GM18868 (cell line): ENCODE measurements at regions not wholly inside any gene's neighbourhood (a gene's known extent, or its start where the extent isn't known, plus 50 kb on each side); places are given as distances from the start of the nearest gene placed in this dataset.

ENCODE experiments used
- ATAC-seq: cut with Tn5 transposase; IDR thresholded peaks from one replicate; pipeline ENCODE4 v1.9.1; 2021; ENCODE audit warnings: mild to moderate bottlenecking, moderate library complexity; ENCODE audit not compliant: unreplicated experiment

GRCh38 chr1:90155721-90156487, 161.0 kb downstream of the ZNF326 start:
- ATAC-seq, result no peak

- ATAC-seq, result no peak
These were observed 159.8 kb downstream of the ZNF326 start for GRCh38 chr1:90154711-90155110.

DNA sequence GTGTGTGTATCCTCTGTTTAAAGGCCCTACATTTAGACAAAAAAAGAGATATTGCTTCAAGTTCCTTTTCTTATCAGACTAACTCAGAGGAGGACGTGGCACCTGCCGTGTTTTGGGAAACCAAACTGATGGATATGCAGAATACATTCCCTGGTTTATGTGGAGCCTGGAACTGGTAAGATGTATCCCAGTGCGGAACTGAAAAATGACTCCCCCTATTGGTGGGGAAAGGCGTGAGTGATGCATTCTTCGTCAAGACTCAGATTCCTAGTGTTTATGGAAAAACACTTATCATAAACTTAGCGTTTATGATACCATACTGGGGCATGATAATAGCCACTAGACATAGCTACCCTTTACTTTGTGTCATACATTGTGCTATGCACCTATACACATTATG, 154.2 kb downstream of the ZNF326 start:
- ATAC-seq, result no peak

GRCh38 chr1:90147093-90147492, 152.2 kb downstream of the ZNF326 start:
- no peak for ATAC-seq

DNA sequence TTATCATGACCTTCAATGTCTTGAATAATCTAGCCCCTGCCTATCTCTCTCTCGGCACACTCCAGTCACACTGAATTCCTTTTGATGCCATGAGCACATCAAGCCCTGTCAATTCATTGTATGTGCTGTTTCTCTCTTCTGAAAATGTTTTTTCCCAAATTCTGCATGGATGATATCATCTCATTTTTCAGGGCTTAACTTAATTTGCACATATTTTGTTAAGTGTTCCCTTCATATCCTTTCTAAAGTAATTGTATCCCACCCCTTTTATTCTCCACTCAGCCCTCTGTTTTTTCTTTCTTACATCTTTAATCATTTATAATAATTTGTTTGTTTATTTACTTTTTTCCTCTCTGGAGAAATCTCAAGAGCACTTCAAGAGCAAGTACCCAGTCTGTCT, 149.9 kb downstream of the ZNF326 start:
- ATAC-seq, result no peak

- no peak for ATAC-seq
These were observed 148.7 kb downstream of the ZNF326 start for GRCh38 chr1:90143591-90143990.

DNA sequence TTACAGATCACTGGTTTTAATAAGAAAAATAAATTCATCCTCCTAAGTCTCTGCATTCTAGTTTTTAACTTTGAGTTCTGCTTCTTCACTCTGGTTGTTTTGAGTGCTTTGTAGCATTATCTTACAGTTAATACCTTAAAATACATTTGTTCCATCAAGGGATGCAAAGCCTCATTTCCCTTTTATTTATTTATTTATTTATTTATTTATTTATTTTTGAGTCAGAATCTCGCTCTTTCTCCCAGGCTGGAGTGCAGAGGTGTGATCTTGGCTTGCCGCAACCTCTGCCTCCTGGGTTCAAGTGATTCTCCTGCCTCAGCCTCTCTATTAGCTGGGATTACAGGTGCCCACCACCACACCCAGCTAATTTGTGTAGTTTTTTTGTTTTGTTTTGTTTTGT, 147.8 kb downstream of the ZNF326 start:
- no peak for ATAC-seq

GRCh38 chr1:90139837-90140236, 144.9 kb downstream of the ZNF326 start:
- no peak for ATAC-seq

DNA sequence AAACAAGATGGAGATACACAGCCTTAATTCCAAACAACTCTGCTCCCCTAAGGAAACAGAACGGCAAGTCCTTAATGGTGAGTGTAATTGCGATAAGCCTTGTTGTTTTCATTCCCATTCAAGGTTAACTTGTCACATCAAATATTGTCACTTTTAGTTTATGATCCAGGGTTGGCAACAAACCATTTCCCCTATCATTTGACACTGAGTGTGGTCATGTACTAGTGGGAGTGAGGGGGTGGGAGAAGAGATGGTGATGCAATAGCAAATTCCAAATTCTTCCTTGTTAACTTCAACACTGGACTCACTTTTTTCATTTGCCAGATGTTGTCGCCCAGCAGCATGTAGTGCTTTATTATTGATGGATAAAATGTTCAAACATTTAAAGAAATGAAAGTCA, 140.4 kb downstream of the ZNF326 start:
- no peak for ATAC-seq

DNA sequence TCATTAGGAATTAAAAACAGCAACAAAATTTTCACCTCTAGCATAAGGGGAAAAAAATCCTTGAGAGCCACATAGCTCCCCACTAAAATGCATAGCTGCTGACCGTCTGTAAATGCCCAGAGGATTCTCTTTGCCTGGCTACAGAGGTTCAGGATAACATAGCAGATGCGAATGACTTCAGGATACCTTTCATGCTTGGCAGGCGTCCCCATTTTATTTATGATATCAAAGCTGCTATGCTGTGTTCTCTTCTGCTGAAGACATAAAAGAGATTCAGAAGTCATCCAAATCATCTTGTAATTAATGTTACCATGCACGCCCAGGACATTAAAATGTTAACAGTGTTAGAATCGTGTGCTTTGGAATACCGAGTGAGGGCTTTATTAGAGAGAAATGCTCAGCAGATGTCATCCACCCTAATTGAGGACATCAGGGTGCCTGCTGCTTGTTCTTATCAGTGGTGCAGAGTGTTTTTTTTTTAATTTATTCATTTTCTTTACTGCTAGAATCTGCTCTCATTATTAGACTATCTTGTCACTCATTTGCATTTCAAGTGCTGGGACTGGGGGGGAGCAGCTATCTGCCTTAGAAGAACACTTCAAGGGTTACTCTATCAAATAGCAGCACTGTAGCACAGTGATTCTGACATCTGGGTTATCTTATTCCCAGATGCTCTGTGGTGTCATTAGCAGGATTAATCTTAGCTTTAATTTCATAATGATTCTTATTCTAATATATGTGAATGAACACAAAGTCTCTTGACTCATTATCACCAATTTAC, 139.5 kb downstream of the ZNF326 start:
- ATAC-seq, result no peak

GRCh38 chr1:90133133-90133532, 138.2 kb downstream of the ZNF326 start:
- ATAC-seq, result no peak

- ATAC-seq, result no peak
These were observed 137.4 kb downstream of the ZNF326 start for GRCh38 chr1:90132306-90132705.

- peak; percentile 80 for ATAC-seq
These were observed 132.5 kb downstream of the ZNF326 start for GRCh38 chr1:90127288-90127953.

DNA sequence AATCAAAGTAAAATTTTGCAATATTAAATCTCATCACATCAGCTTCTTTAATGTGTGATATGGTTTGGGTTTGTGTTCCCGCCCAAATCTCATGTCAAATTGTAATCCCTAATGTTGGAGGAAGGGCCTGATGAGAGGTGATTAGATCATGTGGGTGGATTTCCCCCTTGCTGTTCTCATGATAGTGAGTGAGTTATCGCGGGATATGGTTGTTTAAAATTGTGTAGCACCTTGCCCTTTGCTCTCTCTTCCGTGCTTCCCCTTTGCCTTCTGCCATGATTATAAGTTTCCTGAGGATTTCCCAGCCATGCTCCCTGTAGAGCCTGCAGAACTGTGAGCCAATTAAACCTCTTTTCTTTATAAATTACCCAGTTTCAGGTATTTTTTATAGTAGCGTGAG, 131.9 kb downstream of the ZNF326 start:
- no peak for ATAC-seq

DNA sequence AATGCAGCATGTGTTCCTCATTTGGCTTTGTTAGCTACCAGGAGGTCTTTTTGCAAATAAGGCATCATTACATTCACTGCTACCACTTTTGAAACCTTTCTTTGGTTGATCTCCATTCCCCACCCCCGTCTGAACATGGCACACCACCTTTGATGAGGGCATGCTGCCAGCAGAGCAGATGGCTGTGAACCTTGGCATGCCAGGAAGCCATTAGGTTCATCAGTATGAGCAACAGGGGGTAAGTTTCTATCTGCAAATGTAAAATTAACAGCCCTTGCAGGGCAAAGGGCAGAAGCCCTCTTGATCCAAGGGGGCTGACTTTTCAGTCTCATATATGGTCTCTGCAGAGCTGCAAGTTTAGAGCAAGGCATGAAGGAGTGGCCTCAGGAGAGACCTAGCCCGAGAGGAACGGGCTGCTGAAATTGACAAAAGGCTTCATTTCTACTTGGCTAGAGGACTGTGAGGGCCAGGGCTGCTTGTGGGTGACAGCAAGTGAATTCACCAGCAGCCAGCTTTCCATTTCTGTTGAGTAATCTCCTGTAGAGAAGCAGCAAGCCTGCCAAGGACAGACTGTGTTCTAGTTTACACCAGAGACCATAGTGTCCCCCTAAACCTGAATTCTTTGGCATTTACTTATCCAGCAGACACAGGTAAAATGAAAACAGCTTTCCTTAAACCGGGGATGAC, 127.9 kb downstream of the ZNF326 start:
- ATAC-seq, result no peak

DNA sequence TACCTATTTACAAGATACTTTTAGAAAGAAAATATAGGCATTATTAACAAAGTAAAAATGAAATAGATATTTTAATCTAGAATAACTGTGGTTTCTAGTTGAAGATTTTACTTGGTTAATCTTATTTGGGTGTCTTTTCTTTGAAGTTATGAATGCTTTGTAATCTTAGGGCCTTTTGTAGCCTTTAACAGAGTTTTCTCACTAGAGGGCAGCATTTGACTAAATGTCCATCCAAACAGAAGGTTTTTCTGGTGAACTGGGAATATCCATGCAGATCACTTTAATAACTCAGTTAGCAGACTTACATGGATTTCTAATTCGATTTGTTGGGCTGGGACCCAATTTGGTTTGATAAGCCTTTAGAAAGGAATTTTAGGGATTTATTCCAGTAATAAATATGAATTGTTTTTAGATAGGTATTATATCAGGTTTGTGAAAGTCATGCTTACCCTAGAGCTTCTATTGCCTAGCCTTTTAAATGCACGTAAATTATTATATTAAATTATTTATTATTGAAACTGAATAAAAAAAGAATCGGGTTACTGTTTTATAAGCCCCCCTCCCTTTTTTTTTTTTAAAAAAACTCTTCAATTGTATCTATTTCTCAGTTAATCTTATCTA, 119.7 kb downstream of the ZNF326 start:
- peak; percentile 53 for ATAC-seq

DNA sequence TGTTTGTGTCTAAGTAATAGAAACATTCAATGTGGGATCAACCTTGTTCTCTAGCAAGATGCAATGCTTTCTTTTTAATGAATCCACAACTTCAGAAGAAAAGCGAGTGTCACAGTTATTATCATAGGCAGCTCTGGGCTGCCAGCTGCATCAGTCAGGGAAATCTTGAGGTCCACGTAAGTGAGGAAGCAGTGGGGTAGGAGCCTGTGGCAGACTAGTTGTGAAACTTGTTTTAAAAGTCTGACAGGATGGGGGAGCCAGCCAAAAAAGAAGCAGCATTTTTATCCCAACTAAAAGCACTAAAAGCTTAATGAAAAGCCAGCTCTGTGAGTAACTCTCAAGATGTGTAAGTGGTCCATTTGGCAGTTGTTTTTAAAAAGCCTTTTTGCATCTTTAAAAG, 113.1 kb downstream of the ZNF326 start:
- no peak for ATAC-seq

- ATAC-seq, result no peak
These were observed 111.4 kb downstream of the ZNF326 start for GRCh38 chr1:90106311-90106710.

DNA sequence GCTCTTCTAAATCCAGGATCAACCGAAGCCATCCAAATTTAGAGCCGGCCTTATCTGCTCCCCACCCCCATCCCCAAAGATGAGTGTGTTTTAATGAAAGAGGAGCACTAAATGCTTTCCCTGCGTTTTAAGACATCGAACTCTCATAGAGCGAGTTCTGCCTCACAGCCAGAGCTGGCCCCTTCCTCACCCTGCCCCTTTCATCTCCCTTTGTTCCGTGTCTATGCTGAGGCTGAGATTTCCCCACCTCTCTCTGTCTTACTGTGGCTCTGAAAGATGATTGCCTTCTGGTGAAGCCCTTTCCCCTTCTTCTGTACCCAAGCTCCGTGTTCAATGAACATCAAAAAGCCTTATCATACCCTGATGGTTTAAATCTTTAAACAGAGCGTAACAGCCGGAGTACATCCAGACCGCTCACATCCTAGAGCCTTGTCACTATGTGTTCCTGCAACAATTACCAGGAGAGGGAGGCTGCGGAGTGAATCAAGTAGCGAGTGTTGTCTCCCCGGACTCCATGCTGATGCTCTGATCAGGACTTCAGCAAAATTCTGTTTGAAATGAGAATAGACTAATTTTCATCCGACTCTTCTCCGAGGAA, 110.1 kb downstream of the ZNF326 start:
- ATAC-seq, result no peak

DNA sequence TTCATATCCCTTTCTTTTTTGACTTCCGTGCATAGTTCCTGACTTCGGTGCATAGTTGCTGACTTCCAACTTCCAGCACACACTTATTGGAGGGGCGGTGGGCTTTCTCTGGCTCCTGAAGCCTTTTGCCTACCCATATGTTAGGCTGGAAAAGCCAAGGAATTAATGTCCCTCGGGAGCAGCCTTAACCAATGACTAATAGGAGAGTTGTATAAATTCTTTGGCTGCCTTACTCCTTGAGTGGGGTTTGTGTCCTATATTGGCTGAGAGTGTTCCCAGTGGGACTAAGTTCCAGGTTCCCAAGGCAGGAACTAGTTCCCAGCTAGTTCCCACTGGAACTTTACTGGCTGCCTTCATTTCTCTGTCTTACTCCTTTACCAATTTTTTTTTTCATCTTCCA, 105.7 kb downstream of the ZNF326 start:
- ATAC-seq, result no peak
